HG03025 (cell line): ENCODE measurements at regions not wholly inside any gene's neighbourhood (a gene's known extent, or its start where the extent isn't known, plus 50 kb on each side); places are given as distances from the start of the nearest gene placed in this dataset.

ENCODE experiments used
- ATAC-seq: cut with Tn5 transposase; IDR thresholded peaks from one replicate; pipeline ENCODE4 v1.9.1; 2021; ENCODE audit warnings: mild to moderate bottlenecking, moderate library complexity; ENCODE audit not compliant: unreplicated experiment, low FRiP score

GRCh38 chr4:136055360-136055759, 1476.9 kb downstream of the PCDH18 start:
- ATAC-seq: no peak

GRCh38 chr4:136036744-136037143, 1495.5 kb downstream of the PCDH18 start:
- no peak for ATAC-seq

- ATAC-seq: no peak
Observed at GRCh38 chr4:136032391-136032790, 1499.9 kb downstream of the PCDH18 start.

- ATAC-seq: no peak
Observed at GRCh38 chr4:136025540-136025939, 1506.8 kb downstream of the PCDH18 start.

- no peak for ATAC-seq
Observed at GRCh38 chr4:136017556-136017955, 1514.7 kb downstream of the PCDH18 start.

GRCh38 chr4:136012220-136012619, 1520.1 kb downstream of the PCDH18 start:
- ATAC-seq: no peak

- no peak for ATAC-seq
Observed at GRCh38 chr4:136009258-136009832, 1522.9 kb downstream of the PCDH18 start.

- ATAC-seq: no peak
Observed at GRCh38 chr4:136007991-136008390, 1524.3 kb downstream of the PCDH18 start.

GRCh38 chr4:136002316-136002715, 1530.0 kb downstream of the PCDH18 start:
- no peak for ATAC-seq

GRCh38 chr4:136001791-136002190, 1530.5 kb downstream of the PCDH18 start:
- no peak for ATAC-seq

GRCh38 chr4:136000246-136000645, 1532.0 kb downstream of the PCDH18 start:
- ATAC-seq: no peak

GRCh38 chr4:135994360-135994759, 1537.9 kb downstream of the PCDH18 start:
- ATAC-seq: no peak

GRCh38 chr4:135976860-135977259, 1555.4 kb downstream of the PCDH18 start:
- ATAC-seq: no peak

GRCh38 chr4:135966936-135967335, 1565.4 kb downstream of the PCDH18 start:
- no peak for ATAC-seq

- no peak for ATAC-seq
Observed at GRCh38 chr4:135963009-135963408, 1569.3 kb downstream of the PCDH18 start.

GRCh38 chr4:135949931-135950330, 1582.4 kb downstream of the PCDH18 start:
- ATAC-seq: no peak

- ATAC-seq: no peak
Observed at GRCh38 chr4:135948797-135949196, 1583.5 kb downstream of the PCDH18 start.

- ATAC-seq: no peak
Observed at GRCh38 chr4:135941671-135942070, 1590.6 kb downstream of the PCDH18 start.

- no peak for ATAC-seq
Observed at GRCh38 chr4:135934026-135934425, 1598.3 kb downstream of the PCDH18 start.

GRCh38 chr4:135927651-135928050, 1604.6 kb downstream of the PCDH18 start:
- ATAC-seq: no peak

- no peak for ATAC-seq
Observed at GRCh38 chr4:135921081-135921480, 1611.2 kb downstream of the PCDH18 start.

- no peak for ATAC-seq
Observed at GRCh38 chr4:135917011-135917410, 1615.3 kb downstream of the PCDH18 start.

- no peak for ATAC-seq
Observed at GRCh38 chr4:135900956-135901355, 1631.3 kb downstream of the PCDH18 start.
